ENCODE measurements at regions not wholly inside any gene's neighbourhood (a gene's known extent, or its start where the extent isn't known, plus 50 kb on each side); places are given as distances from the start of the nearest gene placed in this dataset.

DNA sequence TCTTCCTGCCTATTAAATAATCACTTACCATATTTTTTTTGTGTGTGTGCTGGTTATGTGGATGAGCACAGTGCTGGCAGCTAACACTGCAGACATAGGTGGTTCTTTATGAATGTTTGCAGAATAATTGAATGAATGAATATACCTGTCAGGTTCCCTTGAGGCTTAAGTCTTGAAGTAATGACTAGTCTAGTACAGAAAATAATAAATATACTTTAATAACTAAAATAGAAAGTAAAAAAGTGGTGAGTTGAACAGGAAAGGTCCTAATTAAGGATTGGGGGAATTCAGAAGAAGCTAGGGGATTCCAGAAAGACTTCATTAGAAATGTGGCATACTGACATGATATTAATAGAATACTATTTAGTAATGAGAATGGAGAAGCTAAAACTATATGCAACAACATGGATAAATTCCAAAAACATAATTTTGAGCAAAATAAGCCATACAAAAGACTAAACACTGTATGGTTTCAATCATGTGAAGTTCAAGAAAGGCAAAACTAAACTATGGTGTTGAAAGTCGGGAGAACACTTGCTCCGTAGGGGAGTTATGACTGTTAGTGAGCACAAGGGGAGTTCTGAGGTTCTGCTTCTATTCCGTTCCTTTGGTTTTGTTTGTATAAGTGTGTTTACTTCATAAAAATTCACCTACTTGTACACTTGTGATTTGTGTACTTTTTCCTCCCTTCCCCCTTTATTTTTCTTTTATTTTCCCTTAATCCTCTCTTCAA is 464.6 kb downstream of the MTX2 start:
- DNase-seq (ENCODE audit: low read depth) = no peak

DNA sequence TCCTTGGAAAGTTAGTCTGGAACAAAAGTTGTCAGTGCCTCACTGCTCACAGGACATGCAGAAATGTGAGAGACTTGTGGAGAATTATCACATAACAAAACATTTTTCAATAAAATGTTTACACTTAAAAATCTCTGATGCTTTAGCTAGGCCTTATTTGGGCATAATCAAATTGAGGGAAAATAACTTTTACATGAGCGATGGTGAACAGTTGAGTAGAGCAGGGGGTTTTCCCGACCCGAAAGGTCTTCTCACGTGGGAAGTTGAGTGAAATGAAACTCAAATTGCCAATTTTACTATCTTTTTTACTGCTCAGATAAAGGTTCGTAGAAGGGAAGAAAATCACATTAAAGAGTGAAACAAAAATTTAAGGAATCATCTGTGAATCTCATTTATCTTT is 465.6 kb downstream of the MTX2 start:
- no peak for DNase-seq (ENCODE audit: low read depth)

- DNase-seq (ENCODE audit: low read depth) = no peak
These were observed 470.3 kb upstream of the HNRNPA3 start for GRCh38 chr2:176742271-176742670.

DNA sequence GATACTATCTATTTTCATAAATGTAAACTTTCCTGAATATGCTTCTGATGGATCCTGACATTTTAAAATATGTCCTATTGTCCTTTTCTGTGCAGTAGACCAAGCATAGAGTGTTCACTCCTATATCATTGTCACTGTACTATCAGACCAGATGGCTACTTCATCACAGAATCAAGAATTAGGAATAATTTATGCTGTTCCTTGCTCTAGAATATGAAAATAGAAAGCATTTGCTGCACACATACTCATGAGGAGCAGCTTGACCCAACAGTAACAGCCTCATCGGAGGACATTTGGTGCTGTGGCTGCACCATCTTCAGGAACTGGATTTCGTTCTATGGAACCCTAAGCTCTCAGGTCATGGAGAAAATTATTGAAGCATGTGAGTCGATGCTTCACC is 468.9 kb upstream of the HNRNPA3 start:
- DNase-seq (ENCODE audit: low read depth) = no peak

GRCh38 chr2:176744146-176744545 is 468.4 kb upstream of the HNRNPA3 start:
- DNase-seq (ENCODE audit: low read depth) = no peak

GRCh38 chr2:176745543-176746200 is 466.9 kb upstream of the HNRNPA3 start:
- DNase-seq (ENCODE audit: low read depth) = no peak

- DNase-seq (ENCODE audit: low read depth) = no peak
These were observed 466.2 kb upstream of the HNRNPA3 start for GRCh38 chr2:176746411-176746810.

DNA sequence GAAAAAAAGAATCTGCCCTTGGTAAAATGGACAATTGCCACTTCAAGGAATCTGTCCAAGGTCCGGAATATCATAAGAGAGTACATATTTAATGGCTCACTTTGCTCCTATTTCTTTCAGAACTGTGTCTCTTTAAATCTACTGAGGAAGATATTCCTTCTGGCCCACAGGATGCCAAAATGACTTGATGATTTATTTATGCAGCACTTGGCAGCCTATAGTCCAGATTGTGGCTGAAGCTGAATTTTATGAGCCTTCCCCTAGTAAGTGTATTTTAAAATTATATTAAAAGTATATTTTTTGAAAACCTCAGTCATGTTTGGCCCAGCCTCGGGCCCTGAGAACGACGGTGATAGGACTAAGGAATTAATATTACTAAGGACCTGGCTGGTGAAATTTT is 465.1 kb upstream of the HNRNPA3 start:
- no peak for DNase-seq (ENCODE audit: low read depth)

DNA sequence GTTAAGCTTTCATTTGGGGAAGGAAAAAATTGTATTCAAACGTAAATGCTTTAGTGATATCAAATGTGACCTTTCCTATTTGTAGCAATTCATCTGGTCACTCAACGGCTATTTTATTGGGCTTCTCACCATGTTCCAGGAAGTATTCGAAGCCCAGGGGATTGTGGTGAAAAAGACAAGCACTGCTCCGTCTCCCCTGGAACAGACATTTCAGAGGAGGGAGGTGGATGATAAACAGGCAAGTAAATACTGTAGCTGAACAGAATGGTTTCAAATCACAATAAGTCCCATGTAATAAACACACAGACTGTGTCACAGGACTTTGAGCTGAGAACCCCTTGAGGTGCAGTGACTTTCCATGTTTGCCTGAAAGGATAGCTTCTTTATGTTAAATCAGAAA is 464.7 kb upstream of the HNRNPA3 start:
- no peak for DNase-seq (ENCODE audit: low read depth)

DNA sequence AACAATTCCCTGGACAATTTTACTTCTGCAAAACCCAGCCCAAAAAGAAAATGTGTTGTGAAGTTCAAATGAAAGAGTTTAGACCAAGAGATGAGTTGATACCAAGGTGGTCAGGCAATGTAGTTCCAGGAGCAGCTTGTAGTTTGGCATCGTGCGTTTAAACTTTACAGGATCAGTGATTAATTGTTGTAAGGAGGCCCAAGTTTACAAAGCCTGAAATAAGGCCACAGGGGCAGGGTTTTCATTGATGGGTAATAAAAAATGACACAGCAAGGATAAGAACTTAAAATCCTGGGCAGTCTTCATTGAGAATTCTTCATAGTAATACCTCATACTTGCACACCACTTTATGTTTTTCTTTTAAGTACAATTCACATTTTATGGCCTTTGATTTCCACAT is 463.9 kb upstream of the HNRNPA3 start:
- DNase-seq (ENCODE audit: low read depth) = no peak

- DNase-seq (ENCODE audit: low read depth) = no peak
These were observed 461.0 kb upstream of the HNRNPA3 start for GRCh38 chr2:176751314-176752227.

GRCh38 chr2:176752295-176752694 is 460.3 kb upstream of the HNRNPA3 start:
- DNase-seq (ENCODE audit: low read depth) = no peak

DNA sequence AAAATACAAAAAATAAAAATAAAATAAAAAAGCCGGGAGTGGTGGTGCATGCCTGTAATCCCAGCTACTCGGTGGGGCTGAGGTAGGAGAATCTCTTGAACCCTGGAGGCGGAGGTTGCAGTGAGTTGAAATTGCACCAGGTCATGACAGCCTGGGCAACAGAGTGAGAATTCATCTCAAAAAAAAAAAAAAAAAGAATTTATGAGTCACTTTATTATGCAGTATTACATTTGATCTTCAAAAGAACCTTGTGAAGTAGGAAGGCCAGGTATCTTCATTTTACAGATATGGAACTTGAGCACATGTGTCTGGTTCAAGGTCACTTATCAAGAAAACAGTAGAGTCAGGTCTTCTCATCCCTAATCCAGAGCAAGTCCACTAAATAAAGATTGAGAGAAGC is 459.4 kb upstream of the HNRNPA3 start:
- no peak for DNase-seq (ENCODE audit: low read depth)

GRCh38 chr2:176753752-176754474 is 458.7 kb upstream of the HNRNPA3 start:
- no peak for DNase-seq (ENCODE audit: low read depth)

DNA sequence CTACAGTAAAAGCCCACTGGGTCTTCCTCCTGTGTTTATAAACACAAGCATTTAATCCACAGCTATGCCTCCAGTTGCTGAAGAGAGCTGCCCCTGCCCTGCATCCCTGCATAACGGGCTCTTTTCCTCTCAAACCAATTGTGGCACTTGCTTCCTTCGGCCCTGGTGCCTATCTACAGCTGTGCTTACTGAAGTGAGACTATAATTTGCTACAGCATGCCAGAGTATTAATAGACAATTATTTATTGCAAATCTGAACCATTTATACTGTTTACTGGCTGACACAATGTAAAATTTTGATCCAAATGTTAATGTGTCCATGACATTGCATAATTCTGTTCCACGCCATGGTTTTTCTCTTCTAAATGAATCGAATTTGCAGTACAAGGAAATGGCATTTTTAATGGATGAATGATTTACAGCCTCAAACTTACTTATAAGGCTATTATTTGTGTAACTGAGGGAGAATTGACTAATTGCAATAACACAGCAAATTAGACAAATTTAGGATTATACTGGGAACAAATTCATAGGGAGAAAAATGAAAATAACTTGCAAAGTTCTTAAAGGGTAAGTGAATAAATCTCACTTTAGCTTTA is 457.0 kb upstream of the HNRNPA3 start:
- no peak for DNase-seq (ENCODE audit: low read depth)

GRCh38 chr2:176758426-176758825 is 454.2 kb upstream of the HNRNPA3 start:
- no peak for DNase-seq (ENCODE audit: low read depth)

DNA sequence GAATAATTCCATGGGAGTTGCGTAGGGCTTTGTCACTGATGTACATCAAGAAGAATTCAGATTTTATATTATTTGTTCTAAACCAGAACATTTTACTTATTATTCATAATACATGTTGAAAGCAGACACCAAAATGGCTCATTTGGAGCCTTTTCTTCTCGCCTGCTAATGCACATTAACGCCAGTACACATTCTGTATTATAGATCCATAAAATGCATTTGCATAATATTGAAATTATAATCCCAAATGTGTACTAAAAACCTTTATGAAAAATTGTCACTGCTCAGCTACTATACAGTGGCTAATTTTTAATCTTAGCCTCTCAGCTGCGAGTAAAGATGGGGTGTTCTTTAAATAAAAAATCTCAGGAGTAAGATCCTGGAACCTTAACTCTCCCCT is 452.2 kb upstream of the HNRNPA3 start:
- DNase-seq (ENCODE audit: low read depth) = no peak

DNA sequence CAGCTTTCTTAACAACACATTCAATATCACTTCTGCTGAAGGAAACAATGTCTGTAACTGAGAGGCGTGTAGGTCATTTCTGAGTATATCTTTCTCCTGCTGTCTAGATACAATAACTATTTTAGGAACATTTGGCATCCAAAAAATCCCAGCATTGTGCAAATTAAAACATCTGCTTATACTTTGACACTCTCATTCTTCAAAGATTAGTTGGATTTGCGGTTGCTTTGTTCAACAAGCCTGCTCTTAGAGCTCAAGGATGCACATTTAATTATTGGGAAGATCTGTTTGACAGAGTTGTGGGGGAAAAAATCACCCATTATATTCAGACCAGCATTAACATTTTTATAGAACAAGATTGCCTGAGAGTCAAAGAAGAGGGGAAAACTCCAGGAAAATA is 449.5 kb upstream of the HNRNPA3 start:
- DNase-seq (ENCODE audit: low read depth) = no peak

DNA sequence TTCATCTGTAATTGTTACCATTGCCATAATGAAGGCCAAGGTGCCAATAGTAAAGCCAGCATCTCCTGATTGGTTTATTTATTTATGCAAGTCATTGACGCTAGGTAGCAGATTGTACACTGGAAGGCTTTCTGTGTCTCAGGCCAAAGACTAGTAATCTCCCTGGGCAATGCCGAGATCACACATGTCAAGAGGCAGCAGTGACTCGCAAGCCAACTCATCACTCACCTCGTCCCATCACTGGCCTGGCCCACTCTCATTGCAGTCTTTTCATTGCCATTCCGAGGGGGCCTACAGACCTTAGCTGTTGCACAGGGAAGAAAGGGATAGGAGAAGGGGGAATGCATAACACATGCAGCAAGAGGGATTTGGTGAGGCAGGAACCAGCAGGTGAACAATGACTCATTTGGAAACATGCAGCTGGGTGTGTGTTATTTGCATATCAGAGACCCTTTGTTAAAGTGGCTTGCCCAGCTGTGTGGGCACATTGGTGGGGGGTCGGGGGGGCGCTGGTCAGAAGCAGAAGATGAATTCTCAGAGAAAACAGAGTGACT is 448.7 kb upstream of the HNRNPA3 start:
- DNase-seq (ENCODE audit: low read depth) = no peak

- no peak for DNase-seq (ENCODE audit: low read depth)
These were observed 447.7 kb upstream of the HNRNPA3 start for GRCh38 chr2:176764921-176765320.

- DNase-seq (ENCODE audit: low read depth) = no peak
These were observed 446.6 kb upstream of the HNRNPA3 start for GRCh38 chr2:176766005-176766404.
